ENCODE measurements at regions not wholly inside any gene's neighbourhood (a gene's known extent, or its start where the extent isn't known, plus 50 kb on each side); places are given as distances from the start of the nearest gene placed in this dataset.

- Histone ChIP-seq H3K27ac (ENCODE audit: low read depth, low read length) (no peak overlapping the region), H3K4me3 (ENCODE audit: low read depth, low read length) (no peak overlapping the region), H3K4me1 (ENCODE audit: control insufficient read depth, insufficient read depth, low read length) (no peaks in the 10 kb centered on the region), H3K9me3 (ENCODE audit: control insufficient read depth, insufficient read depth, low read length) (no peaks in the 10 kb centered on the region), H3K27me3 (ENCODE audit: control insufficient read depth, insufficient read depth, low read length) (no peaks in the 10 kb centered on the region), H3K36me3 (ENCODE audit: control insufficient read depth, insufficient read depth, low read length) (no peaks in the 10 kb centered on the region)
- 100% methylated on average over 1 of the region's 3 CpGs for WGBS (ENCODE audit: insufficient coverage)
- no peak for DNase-seq (ENCODE audit: low read depth in 4 of 6, low spot score in 6 of 6)
These were observed 414.5 kb upstream of the HSF2 start for GRCh38 chr6:121984956-121985355.

DNA sequence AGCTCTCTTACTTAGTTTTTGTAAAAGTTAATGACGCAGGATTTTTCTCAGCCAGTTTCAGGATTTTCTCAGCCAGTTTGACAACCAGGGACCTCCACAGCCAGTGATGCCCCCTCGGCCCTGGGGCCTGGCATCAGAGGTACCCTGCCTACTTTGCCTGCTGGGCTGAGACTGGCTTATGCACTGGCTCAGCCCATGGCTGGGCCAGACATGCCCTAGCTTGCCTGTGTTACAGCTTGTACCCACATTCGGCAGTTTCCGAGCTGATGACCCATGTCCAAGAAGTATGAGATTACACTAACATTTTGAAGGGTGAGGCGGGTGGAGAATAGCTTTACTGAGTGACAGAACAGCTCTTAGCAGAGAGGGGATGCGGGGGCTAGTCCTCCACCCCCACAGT, 406.1 kb upstream of the HSF2 start:
- DNase-seq (ENCODE audit: low read depth in 4 of 6, low spot score in 6 of 6), result no peak
- WGBS (ENCODE audit: insufficient coverage), result 85% methylated on average over 5 of the region's 6 CpGs
- H3K4me1 ChIP-seq (ENCODE audit: control insufficient read depth, insufficient read depth, low read length), result no peaks in the 10 kb centered on the region
- H3K4me3 ChIP-seq (ENCODE audit: low read depth, low read length), result no peak overlapping the region
- no peaks in the 10 kb centered on the region for H3K36me3 ChIP-seq (ENCODE audit: control insufficient read depth, insufficient read depth, low read length)
- H3K27ac ChIP-seq (ENCODE audit: low read depth, low read length), result no peak overlapping the region
- no peaks in the 10 kb centered on the region for H3K27me3 ChIP-seq (ENCODE audit: control insufficient read depth, insufficient read depth, low read length)
- H3K9me3 ChIP-seq (ENCODE audit: control insufficient read depth, insufficient read depth, low read length), result peaks cover 3% of the 10 kb centered on the region

DNA sequence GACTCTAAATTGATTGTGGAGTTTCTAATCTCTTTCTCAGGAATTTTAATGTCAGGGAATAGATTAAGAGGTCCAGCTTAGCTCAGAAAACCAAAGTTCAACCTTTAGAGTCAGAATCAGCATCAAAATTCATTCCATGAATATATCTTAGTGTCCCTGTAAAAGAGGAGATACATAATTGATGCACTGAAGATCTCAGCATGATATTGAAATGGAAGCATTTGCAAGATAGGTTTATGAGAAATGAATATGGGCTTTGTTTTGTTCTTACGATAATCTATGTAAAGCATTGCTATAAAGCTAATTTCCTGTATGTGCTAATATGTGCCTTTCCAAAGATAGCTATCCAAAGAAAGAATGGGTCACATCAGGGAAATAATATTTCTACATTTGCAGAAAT, 404.5 kb upstream of the HSF2 start:
- WGBS (ENCODE audit: insufficient coverage), result no CpG with 5 or more reads among the region's 1 CpG
- Histone ChIP-seq H3K4me3 (ENCODE audit: low read depth, low read length) (no peak overlapping the region), H3K4me1 (ENCODE audit: control insufficient read depth, insufficient read depth, low read length) (no peaks in the 10 kb centered on the region), H3K36me3 (ENCODE audit: control insufficient read depth, insufficient read depth, low read length) (no peaks in the 10 kb centered on the region), H3K9me3 (ENCODE audit: control insufficient read depth, insufficient read depth, low read length) (peaks cover 3% of the 10 kb centered on the region), H3K27ac (ENCODE audit: low read depth, low read length) (no peak overlapping the region), H3K27me3 (ENCODE audit: control insufficient read depth, insufficient read depth, low read length) (no peaks in the 10 kb centered on the region)
- no peak for DNase-seq (ENCODE audit: low read depth in 4 of 6, low spot score in 6 of 6)

- Histone ChIP-seq H3K4me3 (ENCODE audit: low read depth, low read length) (no peak overlapping the region), H3K9me3 (ENCODE audit: control insufficient read depth, insufficient read depth, low read length) (no peaks in the 10 kb centered on the region), H3K36me3 (ENCODE audit: control insufficient read depth, insufficient read depth, low read length) (no peaks in the 10 kb centered on the region), H3K27ac (ENCODE audit: low read depth, low read length) (no peak overlapping the region), H3K4me1 (ENCODE audit: control insufficient read depth, insufficient read depth, low read length) (no peaks in the 10 kb centered on the region), H3K27me3 (ENCODE audit: control insufficient read depth, insufficient read depth, low read length) (no peaks in the 10 kb centered on the region)
- no peak for DNase-seq (ENCODE audit: low read depth in 4 of 6, low spot score in 6 of 6)
- WGBS (ENCODE audit: insufficient coverage), result no CpG with 5 or more reads among the region's 2 CpGs
These were observed 400.8 kb upstream of the HSF2 start for GRCh38 chr6:121998631-121999030.

DNA sequence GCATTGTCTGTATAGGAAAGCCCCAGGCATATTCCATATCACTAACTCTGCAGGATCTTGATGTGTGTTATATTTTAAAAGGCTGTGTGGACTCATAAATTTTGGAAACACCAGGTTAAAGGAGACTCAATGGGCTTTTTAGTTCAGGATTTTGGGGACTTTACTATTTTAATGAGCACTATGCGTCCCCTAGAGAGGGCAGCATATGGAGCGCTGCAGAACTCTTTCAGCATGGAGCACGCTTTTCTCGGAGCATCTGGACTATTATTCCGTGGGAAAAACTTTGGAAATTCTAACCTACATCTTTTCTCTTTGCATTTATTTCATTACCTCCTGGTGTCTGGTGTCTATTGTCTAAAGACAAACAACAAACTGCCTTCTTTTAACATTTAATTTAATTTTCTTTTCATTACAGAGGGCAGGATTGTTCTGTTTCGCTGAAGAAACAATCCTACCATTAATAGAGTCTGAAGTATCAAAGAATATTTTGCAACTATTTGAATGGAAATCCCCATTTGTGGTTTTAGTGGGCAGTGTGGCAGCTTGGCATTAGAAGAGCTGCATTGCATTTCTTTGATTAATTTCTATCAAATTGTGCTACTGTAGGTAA, 399.9 kb upstream of the HSF2 start:
- no peaks in the 10 kb centered on the region for H3K27me3 ChIP-seq (ENCODE audit: control insufficient read depth, insufficient read depth, low read length)
- no peak overlapping the region for H3K4me3 ChIP-seq (ENCODE audit: low read depth, low read length)
- DNase-seq (ENCODE audit: low read depth in 4 of 6, low spot score in 6 of 6), result peak in 2 of 6 donors; percentile 17 to 83
- no peaks in the 10 kb centered on the region for H3K4me1 ChIP-seq (ENCODE audit: control insufficient read depth, insufficient read depth, low read length)
- no peak overlapping the region for H3K27ac ChIP-seq (ENCODE audit: low read depth, low read length)
- 44% methylated on average over 1 of the region's 6 CpGs for WGBS (ENCODE audit: insufficient coverage)
- no peaks in the 10 kb centered on the region for H3K36me3 ChIP-seq (ENCODE audit: control insufficient read depth, insufficient read depth, low read length)
- H3K9me3 ChIP-seq (ENCODE audit: control insufficient read depth, insufficient read depth, low read length), result no peaks in the 10 kb centered on the region

DNA sequence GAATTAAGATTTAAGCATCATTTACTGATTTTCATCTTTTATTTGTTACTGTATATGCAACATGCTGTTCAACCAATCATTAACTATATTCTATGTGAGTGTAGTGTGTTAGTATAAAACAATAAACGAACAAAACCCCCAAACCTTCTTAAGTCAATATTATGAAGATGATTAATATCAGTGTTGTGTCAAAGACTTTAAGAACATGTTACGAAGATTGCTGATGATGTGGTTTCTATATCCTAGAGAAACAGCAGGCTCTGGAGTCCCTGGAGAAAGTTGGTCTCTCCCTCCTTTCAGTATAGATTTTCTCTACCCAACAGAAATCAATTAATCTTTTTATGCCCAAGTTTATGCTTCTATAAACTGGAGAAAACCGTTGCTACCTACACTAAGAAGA, 393.8 kb upstream of the HSF2 start:
- H3K27ac ChIP-seq (ENCODE audit: low read depth, low read length), result no peak overlapping the region
- no peak overlapping the region for H3K4me3 ChIP-seq (ENCODE audit: low read depth, low read length)
- no peaks in the 10 kb centered on the region for H3K9me3 ChIP-seq (ENCODE audit: control insufficient read depth, insufficient read depth, low read length)
- no peaks in the 10 kb centered on the region for H3K27me3 ChIP-seq (ENCODE audit: control insufficient read depth, insufficient read depth, low read length)
- no CpG with 5 or more reads among the region's 3 CpGs for WGBS (ENCODE audit: insufficient coverage)
- H3K4me1 ChIP-seq (ENCODE audit: control insufficient read depth, insufficient read depth, low read length), result no peaks in the 10 kb centered on the region
- H3K36me3 ChIP-seq (ENCODE audit: control insufficient read depth, insufficient read depth, low read length), result no peaks in the 10 kb centered on the region
- no peak for DNase-seq (ENCODE audit: low read depth in 4 of 6, low spot score in 6 of 6)

GRCh38 chr6:122007339-122007738, 392.1 kb upstream of the HSF2 start:
- no peaks in the 10 kb centered on the region for H3K4me1 ChIP-seq (ENCODE audit: control insufficient read depth, insufficient read depth, low read length)
- H3K27ac ChIP-seq (ENCODE audit: low read depth, low read length), result peak overlapping the region; percentile 20
- peak in 3 of 6 donors; percentile 6 to 84 (median 75) for DNase-seq (ENCODE audit: low read depth in 4 of 6, low spot score in 6 of 6)
- H3K36me3 ChIP-seq (ENCODE audit: control insufficient read depth, insufficient read depth, low read length), result no peaks in the 10 kb centered on the region
- no peak overlapping the region for H3K4me3 ChIP-seq (ENCODE audit: low read depth, low read length)
- H3K9me3 ChIP-seq (ENCODE audit: control insufficient read depth, insufficient read depth, low read length), result no peaks in the 10 kb centered on the region
- no CpG with 5 or more reads among the region's 1 CpG for WGBS (ENCODE audit: insufficient coverage)
- no peaks in the 10 kb centered on the region for H3K27me3 ChIP-seq (ENCODE audit: control insufficient read depth, insufficient read depth, low read length)

GRCh38 chr6:122008101-122008999, 391.1 kb upstream of the HSF2 start:
- DNase-seq (ENCODE audit: low read depth in 4 of 6, low spot score in 6 of 6), result peak in 1 of 6 donors; percentile 40
- no peaks in the 10 kb centered on the region for H3K4me1 ChIP-seq (ENCODE audit: control insufficient read depth, insufficient read depth, low read length)
- H3K36me3 ChIP-seq (ENCODE audit: control insufficient read depth, insufficient read depth, low read length), result no peaks in the 10 kb centered on the region
- WGBS (ENCODE audit: insufficient coverage), result 86% methylated on average over 1 of the region's 6 CpGs
- no peak overlapping the region for H3K4me3 ChIP-seq (ENCODE audit: low read depth, low read length)
- no peaks in the 10 kb centered on the region for H3K9me3 ChIP-seq (ENCODE audit: control insufficient read depth, insufficient read depth, low read length)
- no peaks in the 10 kb centered on the region for H3K27me3 ChIP-seq (ENCODE audit: control insufficient read depth, insufficient read depth, low read length)
- H3K27ac ChIP-seq (ENCODE audit: low read depth, low read length), result peak overlapping the region; percentile 4

GRCh38 chr6:122009000-122009350, 390.5 kb upstream of the HSF2 start:
- H3K36me3 ChIP-seq (ENCODE audit: control insufficient read depth, insufficient read depth, low read length), result no peaks in the 10 kb centered on the region
- H3K4me3 ChIP-seq (ENCODE audit: low read depth, low read length), result no peak overlapping the region
- H3K4me1 ChIP-seq (ENCODE audit: control insufficient read depth, insufficient read depth, low read length), result no peaks in the 10 kb centered on the region
- H3K27me3 ChIP-seq (ENCODE audit: control insufficient read depth, insufficient read depth, low read length), result no peaks in the 10 kb centered on the region
- no peak overlapping the region for H3K27ac ChIP-seq (ENCODE audit: low read depth, low read length)
- no peaks in the 10 kb centered on the region for H3K9me3 ChIP-seq (ENCODE audit: control insufficient read depth, insufficient read depth, low read length)
- DNase-seq (ENCODE audit: low read depth in 4 of 6, low spot score in 6 of 6), result no peak

GRCh38 chr6:122012578-122012977, 386.9 kb upstream of the HSF2 start:
- no CpG with 5 or more reads among the region's 1 CpG for WGBS (ENCODE audit: insufficient coverage)
- H3K27me3 ChIP-seq (ENCODE audit: control insufficient read depth, insufficient read depth, low read length), result no peaks in the 10 kb centered on the region
- H3K36me3 ChIP-seq (ENCODE audit: control insufficient read depth, insufficient read depth, low read length), result no peaks in the 10 kb centered on the region
- no peak overlapping the region for H3K4me3 ChIP-seq (ENCODE audit: low read depth, low read length)
- H3K9me3 ChIP-seq (ENCODE audit: control insufficient read depth, insufficient read depth, low read length), result no peaks in the 10 kb centered on the region
- no peak overlapping the region for H3K27ac ChIP-seq (ENCODE audit: low read depth, low read length)
- no peaks in the 10 kb centered on the region for H3K4me1 ChIP-seq (ENCODE audit: control insufficient read depth, insufficient read depth, low read length)
- DNase-seq (ENCODE audit: low read depth in 4 of 6, low spot score in 6 of 6), result peak in 1 of 6 donors; percentile 35

Measured in spinal cord (tissue), 9 donors.